EL (cell line): ENCODE measurements at regions not wholly inside any gene's neighbourhood (a gene's known extent, or its start where the extent isn't known, plus 50 kb on each side); places are given as distances from the start of the nearest gene placed in this dataset.

ENCODE experiments used
- DNase-seq: peaks from one replicate; pipeline ENCODE4 v3.0.0-alpha.2; 2016

DNA sequence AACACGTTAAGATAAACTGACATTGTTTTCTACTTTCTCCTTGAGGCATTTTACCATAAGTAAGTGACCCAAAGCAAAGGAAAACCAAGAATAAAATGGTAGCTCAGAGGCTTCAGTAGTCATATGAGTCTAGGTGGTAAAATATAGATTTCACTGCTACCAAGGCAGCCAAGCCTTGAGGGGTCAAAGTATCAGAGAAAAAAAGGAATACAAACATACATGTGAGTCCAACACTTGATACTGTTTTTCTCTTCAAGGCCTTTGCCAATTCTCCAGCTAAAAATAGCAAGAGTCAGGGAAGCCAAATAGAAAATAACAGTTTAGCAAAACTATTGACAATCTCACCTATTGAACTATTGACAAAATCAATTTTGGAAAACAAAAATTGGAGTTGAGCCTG is 925.9 kb downstream of the BCL11A start:
- DNase-seq, result no peak

DNA sequence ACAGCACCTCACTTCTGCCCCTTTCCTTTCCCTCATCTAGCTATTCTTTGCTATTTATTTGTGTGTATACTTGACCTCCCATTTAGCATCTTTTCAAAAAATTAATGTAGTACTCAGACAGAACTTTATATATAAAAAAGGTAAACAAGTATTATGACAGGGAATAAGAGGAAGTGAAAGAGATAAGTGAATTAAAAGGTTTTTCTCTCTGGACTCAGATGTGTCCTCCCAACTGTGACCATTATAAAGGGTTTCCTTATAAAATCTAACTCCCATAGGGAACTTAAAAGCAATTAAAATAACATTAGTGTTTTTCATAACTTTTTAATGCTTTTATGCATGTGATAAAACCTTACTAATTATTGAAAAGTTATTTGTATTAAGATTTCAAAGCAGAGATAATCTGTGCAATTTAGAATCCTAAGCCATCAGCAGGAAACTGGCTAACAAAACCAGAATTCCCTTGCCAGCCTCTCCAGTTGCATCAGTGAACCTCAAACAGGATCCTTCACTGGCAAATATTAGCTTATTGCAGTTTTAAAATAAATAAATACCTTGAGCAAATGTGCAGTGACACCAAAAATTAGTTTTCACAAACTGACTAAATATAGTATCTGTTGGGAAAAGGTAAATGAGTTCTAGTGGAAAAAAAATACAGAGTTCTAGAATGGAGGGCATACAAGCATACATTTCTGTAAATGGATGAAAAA is 930.7 kb downstream of the BCL11A start:
- DNase-seq, result no peak

DNA sequence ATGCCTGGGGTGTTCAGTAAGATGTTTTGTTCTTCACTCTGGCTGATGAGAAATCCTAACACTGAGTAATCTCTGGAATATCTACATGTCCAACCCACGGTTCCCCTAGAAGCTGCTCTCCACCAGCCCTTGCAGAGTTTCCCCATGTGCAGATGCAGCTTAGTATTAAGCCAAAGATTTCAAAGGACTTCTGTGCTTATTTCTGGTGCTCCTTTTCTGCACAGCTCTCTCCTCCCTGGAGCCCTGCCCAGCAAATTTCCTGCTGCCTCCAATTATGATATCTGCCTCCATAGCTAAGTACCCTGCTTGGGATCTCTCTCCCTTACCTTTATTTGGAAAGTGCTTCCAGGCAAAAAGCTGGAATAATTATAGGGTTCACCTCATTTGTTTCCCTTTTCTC is 949.3 kb downstream of the BCL11A start:
- no peak for DNase-seq

DNA sequence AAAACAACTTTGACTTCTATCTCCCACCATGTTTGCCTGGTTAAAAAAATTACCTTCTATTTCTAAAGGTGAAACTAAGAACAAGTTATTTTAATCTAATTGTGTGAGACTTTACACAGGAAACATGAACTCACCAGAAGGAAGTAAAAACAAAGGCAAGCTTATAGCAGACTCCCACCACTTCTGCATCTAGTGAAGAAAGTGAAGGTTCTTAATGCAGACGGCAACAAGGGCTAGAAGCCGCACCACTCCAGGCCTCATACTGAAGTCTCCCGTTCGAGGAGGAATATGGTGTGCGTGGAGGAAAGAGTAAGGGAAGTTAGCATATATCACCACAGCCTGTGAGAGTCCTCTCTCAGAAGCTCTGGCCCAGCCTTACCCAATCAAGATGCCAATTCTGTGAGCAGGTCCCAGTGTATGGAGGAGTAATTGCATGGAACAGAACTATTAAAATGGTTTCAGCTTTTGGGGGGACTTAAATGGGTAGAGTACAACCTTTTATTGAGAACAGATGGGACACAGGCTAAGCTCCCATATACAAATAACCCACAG is 958.7 kb downstream of the BCL11A start:
- DNase-seq, result no peak

DNA sequence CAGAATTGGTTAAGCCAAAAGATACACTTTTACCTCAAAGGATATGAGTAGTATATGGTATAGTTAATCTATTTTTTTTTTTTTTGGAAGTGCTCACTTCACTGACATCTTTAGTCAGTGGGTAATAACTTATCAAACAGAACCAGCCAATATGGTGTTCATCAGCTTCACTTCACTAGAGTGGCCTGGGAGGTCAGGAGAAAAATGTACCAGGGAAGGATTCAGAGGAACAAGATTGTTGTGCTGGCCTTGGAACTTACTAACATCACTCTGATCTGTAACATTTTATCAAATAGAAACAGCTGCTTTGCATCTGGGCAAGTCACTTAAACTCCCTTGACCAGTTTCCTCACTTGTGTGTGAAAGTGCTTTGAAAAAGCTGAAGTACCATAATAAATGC is 962.7 kb downstream of the BCL11A start:
- DNase-seq, result no peak

DNA sequence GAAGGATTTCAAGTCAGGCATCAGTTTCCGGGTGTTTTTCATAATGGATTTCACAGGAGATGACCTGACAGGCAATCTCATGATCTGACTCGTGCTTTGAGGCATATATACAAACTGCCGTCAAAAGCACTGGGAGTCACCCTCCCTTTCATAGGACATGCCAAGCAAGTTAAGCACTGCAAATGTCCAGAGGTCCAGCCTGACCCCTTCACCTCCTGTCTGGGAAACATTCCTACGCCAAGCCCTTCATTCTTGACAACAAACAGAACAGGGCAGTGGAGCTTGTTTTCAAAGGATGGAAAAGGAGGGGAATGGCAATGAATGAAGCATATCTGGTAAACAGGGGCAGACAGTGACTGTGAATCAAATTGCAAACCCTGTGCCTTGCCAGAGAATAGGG is 963.6 kb downstream of the BCL11A start:
- DNase-seq, result no peak

DNA sequence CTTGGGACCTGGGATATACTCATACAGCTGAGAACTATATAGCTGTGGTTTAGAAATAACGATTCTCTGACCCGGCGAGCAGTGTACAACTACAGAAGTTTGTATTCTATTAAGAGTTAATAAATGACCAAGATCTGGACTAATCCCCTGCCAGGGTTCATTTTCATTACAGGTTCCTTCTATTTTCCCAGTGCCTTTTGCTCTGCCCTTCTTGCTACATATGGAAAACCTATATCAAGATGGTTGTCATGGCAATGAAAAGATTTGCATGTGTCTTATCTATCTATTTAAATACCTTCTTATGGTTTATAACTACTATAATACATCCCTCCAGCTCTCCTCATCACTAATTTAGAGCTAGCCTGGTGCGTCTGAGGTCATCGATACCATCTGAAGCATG is 965.2 kb downstream of the BCL11A start:
- DNase-seq, result no peak

DNA sequence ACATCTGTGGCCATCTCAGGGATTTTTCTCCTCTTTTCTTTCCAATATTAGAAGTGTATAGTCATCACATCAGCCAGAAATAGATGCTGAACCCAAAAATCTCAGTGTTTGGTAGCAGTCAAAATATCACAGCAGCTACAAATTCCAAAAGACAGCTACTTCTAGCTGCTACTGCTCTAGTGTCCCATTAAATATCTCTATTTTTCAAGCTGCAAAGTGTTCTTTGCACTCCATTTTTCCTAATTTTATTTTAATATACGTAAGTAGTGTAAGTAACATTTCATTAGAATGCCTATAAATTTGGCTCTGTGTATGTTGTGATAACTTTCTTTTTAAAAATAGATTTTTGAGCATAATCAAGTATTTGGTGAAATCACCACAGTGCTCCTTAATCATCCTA is 967.3 kb downstream of the BCL11A start:
- no peak for DNase-seq

DNA sequence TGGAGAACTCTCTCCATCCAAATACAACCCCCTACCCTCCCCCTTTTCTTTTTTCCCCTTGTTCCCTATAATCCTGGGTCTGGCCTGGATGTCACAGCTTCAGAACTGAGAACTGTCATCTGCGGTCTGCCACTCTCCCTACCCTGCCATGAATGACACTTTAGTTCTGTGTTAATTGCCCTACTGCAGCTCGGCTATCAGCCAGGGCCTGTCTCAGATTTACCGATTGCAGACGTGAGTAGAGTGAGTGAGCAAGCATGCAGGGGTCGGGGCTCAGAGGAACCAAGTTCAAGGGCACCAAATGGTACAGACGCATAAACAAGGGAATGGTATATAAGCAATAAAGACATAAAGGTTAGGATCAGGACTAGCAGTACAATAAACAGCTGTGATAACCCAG is 967.8 kb downstream of the BCL11A start:
- DNase-seq, result no peak

DNA sequence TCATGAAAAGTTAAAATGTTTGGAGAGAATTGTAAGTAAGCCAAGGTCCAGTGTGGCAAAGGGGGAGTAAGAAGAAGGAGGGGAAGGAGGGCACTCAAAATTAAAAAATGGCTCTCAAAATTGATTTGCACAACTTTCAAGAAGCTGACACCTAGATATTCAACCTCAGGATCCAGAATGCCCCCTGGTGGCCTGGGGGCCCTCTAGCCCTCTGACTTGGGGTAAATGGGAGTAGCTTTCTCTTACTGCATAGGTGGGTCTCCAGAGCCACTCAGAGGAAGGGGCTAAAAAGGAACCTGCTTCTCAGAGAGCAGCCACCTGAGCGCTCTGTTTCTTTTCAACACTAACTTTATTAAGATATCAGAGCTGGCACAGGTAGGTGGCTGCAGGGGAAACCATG is 968.5 kb downstream of the BCL11A start:
- DNase-seq, result no peak

DNA sequence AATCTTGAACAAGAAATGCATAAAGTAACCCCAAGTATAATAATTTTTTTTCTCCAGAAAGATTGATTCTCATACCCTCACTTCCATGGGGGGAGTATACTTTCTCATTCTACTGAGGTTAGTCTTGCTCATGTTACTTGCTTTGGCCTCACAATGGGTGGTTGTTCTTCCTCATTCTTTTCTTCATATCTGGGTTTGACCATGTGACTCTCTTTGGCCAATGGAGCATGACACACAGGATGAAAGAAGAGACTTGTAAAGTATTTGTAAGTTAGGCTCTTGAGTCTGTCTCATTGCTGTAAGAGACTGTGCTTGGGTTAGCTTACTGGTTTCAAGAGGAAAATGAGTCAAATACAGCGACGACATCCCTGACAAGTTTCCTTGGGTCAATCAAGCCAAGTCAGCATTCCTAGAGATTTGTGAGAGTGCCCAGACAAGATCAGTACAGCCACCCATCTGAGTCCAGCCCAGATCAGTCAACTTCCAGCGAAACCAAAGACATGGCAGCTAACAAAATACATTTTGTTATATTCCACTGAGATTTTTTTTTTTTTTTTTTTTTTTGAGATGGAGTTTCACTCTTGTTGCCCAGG is 970.2 kb downstream of the BCL11A start:
- DNase-seq, result no peak

DNA sequence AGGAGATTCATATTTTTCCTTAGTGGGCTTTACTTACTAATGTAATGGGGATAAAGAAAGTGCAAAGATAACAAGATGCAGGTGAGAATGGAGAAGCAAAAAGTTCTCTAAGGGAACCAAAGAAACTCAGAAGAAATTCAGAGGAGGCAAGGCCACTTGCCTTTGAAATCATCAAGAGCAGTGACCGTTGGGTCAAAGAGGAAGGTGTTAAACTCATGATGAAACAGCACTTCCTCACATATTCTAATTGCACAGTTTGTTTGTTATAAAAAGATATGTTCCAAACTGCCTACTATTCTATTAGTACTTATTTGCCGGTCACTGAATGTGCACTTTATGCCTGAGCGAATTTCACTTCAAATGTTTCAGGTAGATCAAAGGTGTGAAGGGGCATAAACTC is 975.1 kb downstream of the BCL11A start:
- no peak for DNase-seq

DNA sequence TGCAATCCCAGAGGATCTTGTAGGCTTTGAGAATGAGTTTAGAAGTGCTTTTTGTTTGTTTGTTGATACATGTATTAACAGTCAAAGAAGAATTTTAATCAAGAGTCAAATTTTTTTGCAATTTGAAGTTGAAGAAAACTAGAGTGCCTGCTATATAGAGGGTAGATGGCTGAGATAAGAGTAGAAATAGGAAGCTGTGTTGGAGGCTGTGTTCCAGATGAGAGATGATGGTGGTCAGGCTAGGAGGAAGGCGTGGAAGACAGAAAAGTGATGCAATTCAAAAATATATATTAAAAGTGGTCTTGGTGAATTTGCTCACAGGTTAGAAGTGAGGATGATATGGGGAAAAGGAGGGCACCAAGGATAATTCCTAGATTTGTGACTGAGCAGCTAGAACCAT is 978.3 kb downstream of the BCL11A start:
- DNase-seq, result no peak

DNA sequence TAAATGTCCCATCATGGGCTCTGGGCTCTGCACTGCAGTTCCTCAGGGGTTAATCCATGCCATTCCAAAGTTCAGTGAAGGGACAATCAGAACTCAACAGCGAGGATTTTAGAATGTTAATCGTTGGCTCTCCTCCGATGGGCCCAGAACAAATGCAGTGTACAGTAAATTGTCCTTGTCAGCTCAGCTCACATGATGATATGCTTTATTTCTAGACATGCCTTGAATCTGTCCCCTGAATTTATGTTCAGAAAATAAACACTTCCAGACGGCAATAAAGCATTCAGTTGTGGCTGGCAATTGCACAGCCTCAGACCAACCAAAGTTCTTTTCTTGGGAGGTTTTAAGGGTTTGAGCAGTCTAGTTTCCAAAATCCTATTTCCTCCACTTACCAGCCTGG is 981.2 kb downstream of the BCL11A start:
- DNase-seq, result no peak

DNA sequence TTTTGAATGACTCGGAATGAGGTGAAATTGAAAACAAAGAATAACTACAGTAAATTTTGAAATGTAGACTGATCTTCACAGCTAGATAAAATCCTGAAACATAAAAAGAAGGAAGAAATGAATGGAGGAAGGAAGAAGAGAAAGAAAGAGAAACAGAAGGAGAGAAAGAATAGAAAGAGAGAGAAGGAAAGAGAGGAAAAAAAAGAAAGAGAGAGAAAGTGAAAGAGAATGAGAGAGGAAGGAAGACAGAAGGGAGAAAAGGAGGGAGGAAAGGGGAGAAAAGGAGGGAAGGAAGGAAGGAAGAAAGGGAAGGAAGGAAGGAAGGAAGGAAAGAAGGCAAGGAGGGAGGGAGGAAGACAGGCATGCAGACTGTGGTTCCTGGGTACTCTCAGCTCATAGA is 982.6 kb downstream of the BCL11A start:
- no peak for DNase-seq

DNA sequence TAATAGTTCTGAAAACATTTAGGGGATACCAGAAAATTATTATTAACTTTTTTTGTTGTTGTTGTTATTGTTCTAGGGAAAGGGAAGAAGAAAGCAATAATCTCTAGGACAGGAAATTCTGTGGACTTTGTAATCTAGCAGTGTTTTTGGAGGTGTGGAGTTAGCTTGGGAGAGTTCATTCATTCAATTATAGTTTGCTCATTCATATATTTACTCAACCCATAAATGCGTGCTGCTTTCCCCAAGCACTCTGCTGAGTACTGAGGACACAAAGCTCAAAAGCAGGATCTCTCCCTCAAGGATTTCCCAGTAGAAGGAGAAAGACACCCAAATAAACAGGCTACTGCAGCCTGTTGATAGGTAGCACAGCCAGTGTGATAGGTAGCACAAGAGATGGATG is 984.3 kb downstream of the BCL11A start:
- no peak for DNase-seq

DNA sequence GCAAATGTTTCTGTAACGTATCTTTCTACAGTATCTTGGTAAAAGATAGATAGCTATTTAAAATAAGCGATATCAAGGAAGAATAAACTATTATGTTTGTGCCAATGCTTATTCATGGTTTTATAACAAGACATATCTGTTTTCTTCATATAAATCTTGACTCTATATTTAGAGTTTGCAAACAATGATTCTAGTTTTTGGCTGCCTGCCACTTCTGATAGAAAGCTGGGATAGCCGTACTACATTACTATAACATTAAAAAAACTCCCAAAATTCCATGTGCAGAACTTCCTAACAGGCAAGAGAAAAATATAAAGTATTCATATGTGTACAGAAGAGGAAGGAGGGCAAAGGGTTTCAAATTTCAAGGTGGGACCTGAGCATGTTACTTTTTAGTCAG is 985.0 kb downstream of the BCL11A start:
- DNase-seq, result no peak

DNA sequence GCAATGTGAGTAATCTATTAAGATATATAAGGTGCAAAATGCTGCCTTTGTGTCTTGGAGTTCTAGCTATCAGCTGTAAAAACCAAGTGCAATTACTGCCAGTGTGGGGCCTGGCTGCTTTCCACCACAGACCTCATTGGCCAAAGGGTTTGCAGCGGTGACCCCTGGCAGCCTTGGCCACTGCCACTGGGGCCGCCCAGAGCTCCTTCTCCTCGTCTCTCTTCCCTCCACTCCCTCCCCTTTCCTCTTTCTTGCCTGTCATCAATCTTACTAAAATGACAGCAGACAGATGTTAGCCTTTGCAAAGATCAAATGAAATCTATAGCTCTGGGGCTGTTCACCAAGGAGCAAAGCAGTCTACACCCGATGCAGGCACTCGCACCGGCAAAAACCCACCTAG is 986.3 kb downstream of the BCL11A start:
- DNase-seq, result no peak

DNA sequence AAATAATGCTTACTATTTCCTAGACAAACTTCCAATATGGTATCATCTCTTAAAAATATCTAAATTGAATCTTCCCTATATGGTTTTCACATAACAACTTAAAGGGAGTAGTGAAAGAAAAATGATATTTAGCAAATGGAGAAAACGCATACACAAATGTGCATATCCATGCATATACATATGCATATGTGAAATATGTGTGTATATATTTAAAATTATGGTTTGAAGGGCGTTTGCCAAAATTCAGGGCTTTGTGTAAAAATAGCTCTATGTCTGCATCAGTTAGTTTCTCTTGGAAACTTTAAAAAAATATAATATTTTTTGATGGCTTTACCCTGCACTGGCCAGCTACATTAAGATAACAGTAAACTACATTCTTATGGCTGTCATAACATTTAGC is 986.7 kb downstream of the BCL11A start:
- DNase-seq, result no peak

DNA sequence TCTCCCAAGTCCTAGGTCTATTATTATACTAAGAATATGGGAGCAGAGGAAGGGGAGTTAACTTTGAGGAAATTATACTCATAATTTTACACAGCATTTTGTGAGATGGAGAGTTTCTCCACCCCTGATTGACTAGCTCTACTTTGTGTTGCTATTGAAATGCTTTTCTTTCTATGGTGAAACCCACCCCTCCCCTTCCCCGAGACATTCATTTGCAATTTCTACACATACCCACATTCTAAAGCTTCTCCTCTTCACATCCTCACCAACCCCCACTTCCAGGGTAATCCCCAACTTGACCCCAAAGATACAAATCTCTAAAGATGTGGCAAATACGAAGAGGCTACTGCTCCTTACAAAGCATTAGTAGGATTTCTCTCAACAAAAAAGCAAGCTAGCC is 992.2 kb downstream of the BCL11A start:
- no peak for DNase-seq

DNA sequence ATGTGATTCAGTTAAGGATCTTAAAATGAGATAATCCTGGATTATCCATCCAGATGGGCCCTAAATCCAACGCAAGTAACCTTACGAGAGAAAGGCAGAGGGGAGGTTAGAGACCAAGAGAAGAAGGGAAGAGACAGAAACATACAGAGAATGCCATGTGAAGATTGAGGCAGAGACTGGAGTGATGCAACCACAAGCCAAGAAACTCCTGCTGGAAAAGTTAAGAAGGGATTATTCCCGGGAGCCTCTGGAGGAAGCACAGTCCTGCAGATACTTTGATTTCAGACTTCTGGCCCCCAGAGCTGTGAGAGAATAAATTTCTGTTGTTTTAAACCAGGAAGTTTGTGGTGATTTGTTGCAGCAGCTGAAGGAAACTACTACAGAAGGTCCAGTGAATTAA is 992.7 kb downstream of the BCL11A start:
- no peak for DNase-seq

DNA sequence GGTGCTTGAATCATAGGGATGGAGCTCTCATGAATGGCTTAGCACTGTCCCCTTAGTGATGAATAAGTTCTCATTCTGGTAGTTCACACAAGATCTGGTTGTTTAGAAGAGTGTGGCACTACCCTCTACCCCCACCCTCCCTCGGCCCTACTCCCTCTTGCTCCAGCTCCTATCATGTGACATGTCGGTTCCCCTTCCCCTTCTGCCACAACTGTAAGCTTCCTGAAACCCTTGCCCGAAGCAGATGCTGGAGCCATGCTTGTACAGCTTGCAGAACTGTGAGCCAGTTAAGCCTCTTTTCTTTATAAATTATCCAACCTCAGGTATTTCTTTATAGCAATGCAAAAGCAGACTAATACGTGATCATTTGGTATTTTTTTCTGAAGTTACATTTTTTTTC is 1012.6 kb downstream of the BCL11A start:
- no peak for DNase-seq

DNA sequence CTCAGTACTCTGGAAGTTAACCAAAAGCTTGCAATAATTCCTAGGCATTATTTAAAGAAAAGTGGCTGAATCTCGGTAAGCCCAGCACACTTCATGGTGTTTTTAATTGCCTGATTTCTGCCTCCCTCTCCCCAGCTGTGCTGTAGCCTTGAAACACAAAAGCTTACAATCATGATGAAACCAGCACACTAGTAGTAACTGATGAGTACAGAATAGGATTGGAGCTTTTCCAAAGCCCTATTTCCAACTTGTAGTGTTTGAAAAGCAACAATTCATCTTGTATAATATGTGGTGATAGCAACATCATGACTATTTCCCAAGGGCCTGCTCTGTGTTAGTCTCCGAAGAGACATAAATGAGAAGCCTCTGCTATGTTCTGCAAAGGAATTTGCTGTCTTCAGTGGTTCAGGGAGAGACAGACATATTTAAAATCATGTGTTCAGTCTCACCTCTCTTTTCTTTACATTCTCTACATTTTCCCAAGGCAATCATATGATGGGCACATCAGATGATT is 1015.0 kb downstream of the BCL11A start:
- DNase-seq, result no peak

DNA sequence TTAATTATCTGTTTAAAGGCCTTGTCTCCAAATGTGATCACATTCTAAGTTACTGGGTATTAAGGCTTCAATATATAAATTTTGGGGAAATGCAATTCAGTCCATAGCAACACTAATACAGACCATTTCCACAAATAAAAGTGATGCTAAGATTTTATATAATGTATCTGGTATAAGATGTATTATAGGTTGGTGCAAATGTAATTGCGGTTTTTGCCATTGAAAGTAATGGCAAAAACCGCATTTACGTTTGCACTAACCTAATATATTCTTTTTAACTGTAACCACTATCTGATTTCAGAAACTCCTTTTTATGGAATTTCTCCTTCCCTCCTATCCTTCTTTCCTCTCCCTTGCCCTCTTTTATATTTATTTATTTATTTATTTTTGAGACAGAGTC is 1020.6 kb downstream of the BCL11A start:
- no peak for DNase-seq

DNA sequence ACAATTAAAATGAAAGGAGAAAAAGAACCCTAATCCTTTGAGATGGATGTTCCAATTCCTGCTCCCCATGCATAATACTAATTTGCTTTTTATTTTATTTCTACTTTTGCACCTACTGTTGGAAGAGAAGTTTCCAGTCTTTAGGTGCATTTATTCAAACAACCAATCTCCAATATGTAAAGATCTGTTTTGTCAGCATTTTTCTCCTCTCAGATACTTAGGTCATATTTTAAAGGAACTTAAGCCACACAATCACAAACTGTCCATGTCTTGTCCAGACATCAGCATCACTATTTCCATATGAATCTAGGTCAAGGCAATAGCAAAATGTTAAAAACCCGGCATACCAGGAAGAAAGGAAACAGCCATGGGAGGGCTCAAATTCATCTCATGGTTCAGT is 1023.2 kb downstream of the BCL11A start:
- DNase-seq, result no peak
